ENCODE measurements at regions not wholly inside any gene's neighbourhood (a gene's known extent, or its start where the extent isn't known, plus 50 kb on each side); places are given as distances from the start of the nearest gene placed in this dataset.
A peak's percentile ranks its signal among the peaks of the same experiment; 100 is the strongest.

DNA sequence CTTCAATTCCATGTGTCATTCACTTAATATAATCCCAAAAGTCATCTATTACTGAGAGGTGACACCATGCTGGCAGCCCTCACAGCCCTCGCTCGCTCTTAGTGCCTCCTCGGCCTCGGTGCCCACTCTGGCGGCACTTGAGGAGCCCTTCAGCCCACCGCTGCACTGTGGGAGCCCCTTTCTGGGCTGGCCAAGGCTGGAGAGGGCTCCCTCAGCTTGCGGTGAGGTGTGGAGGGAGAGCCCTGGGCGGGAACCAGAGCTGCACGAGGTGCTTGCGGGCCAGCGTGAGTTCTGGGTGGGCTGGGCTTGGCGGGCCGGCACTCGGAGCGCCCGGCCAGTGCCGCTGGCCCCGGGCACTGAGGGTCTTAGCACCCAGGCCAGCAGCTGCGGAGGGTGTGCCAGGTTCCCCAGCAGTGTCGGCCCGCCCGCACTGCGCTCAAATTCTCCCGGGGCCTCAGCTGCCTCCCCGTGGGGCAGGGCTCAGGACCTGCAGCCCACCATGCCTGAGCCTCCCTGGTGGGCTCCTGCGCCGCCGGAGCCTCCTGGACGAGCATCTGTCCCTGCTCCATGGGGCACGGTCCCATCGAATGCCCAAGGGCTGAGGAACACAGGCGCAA lies 374.1 kb downstream of the ELAVL2 start:
- no peak for DNase-seq

GRCh38 chr9:23464275-23464674 lies 361.8 kb downstream of the ELAVL2 start:
- no peak for DNase-seq

DNA sequence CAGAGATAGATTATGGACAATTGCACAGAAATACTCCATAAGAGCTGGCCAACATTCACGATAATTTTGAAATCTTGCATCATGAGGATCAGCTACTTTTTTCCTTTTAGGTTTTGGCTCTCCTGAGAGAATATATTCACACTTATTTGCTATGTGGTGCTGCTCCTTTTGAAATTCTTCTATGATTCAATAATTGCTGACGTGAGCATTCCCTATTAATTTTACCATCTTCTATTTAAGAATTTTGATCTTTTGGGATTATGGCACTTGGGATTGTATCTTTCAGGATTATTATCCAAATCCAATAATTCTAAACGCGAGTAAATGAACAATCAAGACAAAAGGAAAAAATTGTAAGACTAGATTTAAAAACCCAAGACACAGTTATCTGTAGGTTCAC lies 358.8 kb downstream of the ELAVL2 start:
- DNase-seq = no peak

GRCh38 chr9:23477908-23478307 lies 348.1 kb downstream of the ELAVL2 start:
- no peak for DNase-seq

DNA sequence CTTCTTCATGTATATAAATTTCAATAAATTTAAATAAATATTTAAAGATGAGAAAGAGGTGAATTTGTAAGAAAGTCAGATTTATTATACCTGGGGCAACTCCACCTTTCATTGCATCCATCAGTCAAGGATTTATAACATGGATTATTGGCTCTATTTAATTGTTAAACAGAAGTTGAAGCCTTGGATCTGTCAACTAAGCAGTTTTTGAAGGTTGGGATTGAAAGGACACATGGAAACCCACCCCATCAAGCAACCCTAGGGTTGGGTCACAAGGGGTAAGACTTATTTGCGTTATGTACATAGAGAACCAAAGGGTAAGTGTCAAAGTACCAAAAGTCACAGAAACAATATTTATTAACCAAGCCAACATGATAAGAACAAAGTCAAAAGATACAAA lies 342.5 kb downstream of the ELAVL2 start:
- DNase-seq = no peak

DNA sequence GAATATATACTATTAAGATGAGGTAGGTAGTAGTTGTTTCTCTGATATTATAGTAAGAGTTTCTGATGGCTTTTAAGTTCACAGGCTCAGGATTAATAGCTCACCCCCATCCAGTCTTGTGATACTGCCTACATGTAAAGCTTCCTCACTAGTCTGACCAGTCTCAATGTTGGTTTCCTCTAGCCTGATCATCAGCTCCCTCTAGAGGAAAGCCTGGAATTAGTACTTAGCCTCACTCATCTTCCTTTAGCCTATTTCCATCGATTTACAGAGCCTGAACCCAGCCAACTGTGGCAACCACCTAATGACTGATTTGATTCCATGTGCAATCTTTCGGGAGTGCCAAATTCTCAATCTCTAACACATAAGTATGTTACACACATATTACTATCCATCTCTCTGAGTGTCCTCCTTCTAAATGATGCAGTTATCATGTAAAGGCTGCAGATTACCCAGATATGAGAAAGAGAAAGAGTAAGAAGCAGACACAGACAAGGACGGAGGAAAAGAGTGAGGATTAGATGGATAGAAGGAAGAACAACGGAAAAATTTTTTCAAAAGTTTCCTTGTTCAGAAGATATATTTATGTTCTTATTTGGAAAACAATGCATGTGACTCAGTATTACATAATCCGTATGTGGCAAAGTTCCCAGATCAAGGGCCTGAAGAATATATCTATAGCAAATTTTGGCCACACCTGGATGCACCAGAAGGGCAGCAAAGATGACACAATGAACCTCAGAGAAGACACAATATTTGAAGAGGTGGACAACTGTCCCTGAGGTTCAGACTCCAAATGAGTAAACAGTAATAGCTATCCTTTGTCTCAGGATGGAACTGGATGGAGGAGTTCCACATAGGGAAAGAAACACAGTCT lies 333.7 kb downstream of the ELAVL2 start:
- DNase-seq = peak; percentile 33

GRCh38 chr9:23493219-23493618 lies 332.8 kb downstream of the ELAVL2 start:
- no peak for DNase-seq

- DNase-seq = no peak
Measured at GRCh38 chr9:23496489-23497136, 329.4 kb downstream of the ELAVL2 start.

- no peak for DNase-seq
Measured at GRCh38 chr9:23497137-23497504, 328.9 kb downstream of the ELAVL2 start.

DNA sequence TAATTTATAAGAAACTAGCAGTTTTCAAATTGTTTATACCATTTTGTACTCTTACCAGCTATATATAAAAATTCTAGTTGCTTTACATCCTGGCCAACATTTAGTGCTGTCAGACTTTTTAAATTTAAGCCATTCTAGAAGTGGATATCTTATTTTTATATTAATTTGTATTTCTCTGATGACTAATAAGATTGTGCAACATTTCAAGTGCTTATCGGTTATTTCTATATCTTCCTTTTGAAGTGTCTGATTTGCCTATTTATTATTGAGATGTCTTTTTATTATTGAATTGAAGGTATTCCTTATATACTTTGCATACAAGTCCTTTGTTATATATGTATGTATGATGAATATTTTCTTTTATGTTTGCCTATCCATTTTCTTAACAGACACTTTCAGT lies 324.0 kb downstream of the ELAVL2 start:
- no peak for DNase-seq

GRCh38 chr9:23522952-23523351 lies 303.1 kb downstream of the ELAVL2 start:
- DNase-seq = no peak

DNA sequence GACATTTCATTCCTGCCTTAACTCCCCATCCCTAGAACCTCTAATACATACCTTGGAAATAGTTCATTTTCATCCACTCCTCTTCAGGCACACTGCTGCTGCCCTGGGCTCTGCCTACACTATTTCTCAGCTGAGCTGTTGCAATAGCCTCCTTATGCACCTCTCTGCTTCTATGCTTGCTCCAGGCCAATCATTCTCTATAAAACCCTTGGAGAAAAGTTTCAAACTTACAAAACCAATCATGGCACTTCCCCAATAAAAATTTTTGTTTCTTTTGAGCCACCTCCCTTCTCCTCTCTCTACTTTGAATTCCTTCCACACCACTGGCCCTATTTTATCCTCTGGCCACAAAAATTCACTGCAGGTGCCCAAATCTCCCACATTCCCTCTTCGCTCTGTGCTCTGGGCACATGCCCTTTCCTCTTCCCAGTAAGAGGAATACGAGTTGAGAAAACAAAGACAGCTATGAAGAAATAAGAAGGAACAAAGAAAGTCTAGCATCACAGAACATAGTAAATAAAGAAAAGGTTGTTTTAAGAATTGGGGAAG lies 301.4 kb downstream of the ELAVL2 start:
- no peak for DNase-seq

- DNase-seq = no peak
Measured at GRCh38 chr9:23526806-23527205, 299.2 kb downstream of the ELAVL2 start.

DNA sequence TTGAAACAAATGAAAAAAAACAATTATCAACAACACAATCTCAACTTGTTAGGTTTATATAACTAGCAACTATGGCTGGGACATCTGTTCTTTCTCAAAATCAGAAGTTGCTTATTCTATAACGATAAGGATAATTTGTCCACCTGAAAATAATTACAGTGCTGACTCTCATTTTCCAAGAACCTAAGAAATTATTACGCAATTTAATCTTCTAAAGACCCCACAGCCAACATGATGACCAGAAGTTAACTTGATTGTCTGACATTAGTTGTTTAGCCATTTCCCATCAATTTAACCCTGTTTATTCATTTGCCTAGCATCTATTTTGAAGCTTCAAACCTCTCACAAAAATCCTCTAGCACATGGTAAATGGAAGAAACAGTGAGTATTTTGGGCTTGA lies 293.8 kb downstream of the ELAVL2 start:
- DNase-seq = no peak

DNA sequence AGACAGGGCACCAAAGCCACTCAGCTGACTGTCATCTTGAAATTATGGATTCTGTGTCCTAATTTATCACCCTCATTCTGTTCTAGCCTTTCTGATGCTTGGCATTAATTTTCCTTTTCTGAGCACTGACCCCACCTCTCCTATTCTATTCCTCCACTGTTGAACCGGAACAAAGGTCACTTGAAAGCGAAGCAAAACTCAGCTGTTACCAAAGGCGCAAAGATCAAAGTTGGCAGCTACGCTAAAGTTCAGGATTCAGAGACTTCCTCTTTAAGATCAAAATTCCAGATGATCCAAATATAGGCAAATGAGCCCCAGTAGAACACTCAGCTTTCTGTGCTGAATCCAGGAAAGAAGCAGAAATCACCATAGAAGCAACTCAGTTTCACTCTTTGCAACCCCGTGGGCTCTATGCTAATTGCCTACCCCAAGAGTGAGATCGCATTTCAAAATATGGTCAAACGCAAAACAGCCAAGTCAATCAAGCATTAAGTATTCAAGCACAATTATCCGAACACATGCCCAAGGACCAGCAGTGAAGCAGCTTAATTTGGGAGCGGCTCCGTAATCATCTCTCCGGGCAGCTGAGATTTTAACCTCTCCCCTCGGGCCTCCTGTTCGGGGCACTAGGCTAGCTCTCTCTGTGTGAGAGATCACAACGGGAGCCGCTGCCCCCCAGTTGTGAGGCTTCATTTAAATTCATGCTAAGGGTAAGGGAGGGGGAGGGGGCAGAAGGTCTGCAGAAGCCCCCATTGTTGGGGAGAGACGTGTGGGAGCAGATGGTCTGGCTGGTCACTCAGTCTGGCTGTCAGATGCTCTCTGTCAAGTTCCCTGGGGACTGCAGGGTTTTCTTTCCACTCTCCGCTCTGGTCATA lies 288.6 kb downstream of the ELAVL2 start:
- DNase-seq = no peak

DNA sequence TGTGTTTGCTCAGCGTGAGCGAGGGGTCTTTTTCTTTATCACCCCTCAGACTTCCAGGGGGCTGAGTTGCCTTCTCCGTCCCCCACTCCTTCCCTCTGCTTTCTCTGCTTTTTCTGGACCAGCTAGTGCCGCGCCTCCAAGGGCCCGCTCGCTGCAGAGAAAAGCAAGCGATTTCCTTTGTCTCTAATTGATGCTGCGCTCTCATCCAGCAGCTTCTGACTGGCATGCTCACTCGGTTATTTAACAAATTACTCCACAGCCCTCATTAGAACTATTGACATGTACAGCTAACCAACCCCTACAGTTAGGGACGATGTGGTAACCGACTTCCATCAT lies 288.0 kb downstream of the ELAVL2 start:
- DNase-seq = no peak

DNA sequence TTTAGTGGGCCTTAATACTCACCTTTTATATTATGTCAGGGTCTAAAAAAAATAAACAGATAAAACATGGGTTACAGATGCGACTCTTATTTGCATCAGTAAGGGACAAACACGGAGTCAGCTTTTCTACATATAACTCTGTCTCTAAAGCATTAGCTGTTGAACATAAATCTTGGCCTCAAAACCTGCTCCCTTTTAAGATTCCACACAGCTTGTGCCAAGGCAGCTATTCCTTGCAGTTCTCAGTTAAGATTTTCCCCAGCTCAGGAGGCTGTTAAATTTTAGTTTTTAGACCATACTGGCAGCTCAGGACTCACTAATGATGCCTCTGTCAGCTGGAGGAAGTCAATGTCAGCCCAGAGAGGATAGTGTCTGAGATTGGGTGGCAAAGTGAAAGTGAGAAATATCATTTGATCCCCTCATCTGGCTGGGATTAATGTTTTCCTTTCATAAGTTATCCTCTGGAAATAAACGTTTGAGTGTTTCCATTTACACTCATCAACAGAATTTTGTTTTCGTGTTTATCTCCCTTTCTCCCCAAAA lies 287.5 kb downstream of the ELAVL2 start:
- DNase-seq = no peak

DNA sequence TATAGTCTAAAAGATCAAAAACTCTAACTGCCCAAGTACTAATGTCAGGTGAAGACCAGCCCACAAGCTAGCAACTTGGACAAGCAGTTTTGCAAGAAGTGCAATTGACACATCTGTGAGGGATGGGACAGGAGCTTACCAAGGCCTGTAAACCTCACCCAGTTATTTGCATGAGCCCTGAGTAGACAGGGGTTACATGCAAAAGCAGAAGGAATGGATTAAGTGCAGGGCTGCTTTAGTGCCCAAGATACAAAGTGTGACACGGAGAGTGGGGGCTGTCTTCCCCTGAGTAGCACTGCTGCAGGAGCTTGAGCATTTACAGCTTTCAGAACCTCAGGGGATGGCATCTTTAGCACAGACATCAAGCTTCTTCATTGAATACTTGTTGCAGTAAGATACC lies 286.7 kb downstream of the ELAVL2 start:
- DNase-seq = peak; percentile 25

GRCh38 chr9:23541976-23542375 lies 284.1 kb downstream of the ELAVL2 start:
- no peak for DNase-seq

DNA sequence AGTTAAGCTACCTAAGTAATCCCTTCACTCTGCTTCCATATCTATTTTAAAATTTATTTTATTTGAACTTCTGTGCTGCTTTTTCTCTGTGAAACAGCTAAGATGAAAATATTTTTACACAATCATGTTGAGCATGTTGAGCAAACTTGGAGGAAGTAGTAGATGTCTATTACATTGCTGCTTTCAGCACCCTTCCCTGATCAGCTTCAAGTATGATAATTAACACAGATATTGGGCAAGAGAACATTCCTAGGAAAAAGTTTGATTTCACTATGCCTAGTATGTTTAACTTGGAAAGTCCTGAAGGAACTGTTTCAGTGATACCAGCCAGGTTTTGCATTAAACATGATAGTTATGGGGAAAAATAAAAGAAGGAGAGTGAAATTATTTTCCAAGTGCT lies 283.6 kb downstream of the ELAVL2 start:
- no peak for DNase-seq

DNA sequence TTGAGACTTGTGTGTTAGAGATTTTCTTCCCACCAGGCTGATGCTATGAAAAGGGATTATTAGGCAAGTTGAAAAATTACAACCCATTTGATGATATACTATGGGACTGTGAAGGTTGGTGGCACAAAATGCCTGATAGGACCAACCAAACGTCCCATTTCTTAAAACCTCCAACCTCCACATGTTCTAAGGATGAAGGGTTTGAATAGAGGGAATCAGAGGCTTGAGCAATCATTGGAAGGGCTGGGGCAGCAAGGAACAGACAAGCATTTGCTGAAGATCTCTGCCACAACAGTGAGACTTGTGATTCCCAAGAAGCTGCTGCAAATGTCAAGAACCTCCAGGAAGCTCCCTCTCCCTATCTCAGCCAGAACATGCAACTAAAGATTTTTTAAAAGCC lies 283.1 kb downstream of the ELAVL2 start:
- DNase-seq = no peak

GRCh38 chr9:23543419-23543818 lies 282.6 kb downstream of the ELAVL2 start:
- no peak for DNase-seq

GRCh38 chr9:23545728-23546127 lies 280.3 kb downstream of the ELAVL2 start:
- no peak for DNase-seq

Measured in MV-4-11 (cell line).